ENCODE measurements at regions not wholly inside any gene's neighbourhood (a gene's known extent, or its start where the extent isn't known, plus 50 kb on each side); places are given as distances from the start of the nearest gene placed in this dataset.

DNA sequence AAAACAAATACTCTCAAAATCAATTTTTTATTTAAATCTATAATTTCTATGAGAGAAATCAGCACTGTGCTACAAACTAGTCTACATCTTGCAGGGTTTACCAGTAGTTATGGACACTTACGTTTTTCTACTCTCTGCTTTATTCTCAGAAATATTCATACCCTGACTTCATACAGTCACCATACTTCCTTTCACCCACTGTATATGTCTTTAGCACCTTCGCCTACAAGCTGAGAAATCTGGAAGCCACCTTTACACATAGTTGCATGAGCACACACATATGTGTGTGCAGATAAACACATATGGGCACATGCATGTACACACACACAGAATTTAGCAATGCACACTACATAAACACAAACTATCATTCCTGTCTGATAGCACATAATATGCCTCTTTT lies 177.0 kb downstream of the ST8SIA4 start:
- TF ChIP-seq, protein P1, sequence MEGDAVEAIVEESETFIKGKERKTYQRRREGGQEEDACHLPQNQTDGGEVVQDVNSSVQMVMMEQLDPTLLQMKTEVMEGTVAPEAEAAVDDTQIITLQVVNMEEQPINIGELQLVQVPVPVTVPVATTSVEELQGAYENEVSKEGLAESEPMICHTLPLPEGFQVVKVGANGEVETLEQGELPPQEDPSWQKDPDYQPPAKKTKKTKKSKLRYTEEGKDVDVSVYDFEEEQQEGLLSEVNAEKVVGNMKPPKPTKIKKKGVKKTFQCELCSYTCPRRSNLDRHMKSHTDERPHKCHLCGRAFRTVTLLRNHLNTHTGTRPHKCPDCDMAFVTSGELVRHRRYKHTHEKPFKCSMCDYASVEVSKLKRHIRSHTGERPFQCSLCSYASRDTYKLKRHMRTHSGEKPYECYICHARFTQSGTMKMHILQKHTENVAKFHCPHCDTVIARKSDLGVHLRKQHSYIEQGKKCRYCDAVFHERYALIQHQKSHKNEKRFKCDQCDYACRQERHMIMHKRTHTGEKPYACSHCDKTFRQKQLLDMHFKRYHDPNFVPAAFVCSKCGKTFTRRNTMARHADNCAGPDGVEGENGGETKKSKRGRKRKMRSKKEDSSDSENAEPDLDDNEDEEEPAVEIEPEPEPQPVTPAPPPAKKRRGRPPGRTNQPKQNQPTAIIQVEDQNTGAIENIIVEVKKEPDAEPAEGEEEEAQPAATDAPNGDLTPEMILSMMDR (IDR thresholded peaks at IDR 0.05) = no peak
- TF ChIP-seq EZH2 (IDR thresholded peaks at IDR 0.05; ENCODE audit: borderline replicate concordance, insufficient read depth, low read depth, low read length, poor library complexity, severe bottlenecking) = no peak

All from B cell (primary cell).